AG10803 (cell line): ENCODE measurements at regions not wholly inside any gene's neighbourhood (a gene's known extent, or its start where the extent isn't known, plus 50 kb on each side); places are given as distances from the start of the nearest gene placed in this dataset.

Source experiments
- DNase-seq: peaks from one replicate; pipeline ENCODE4 v3.0.0; 2010; ENCODE audit warnings: low read depth
- H3K4me3 ChIP-seq: 2 replicates; pipeline ENCODE4 v1.5.1; 2011; ENCODE audit warnings: mild to moderate bottlenecking, low read length, control low read depth
- CTCF ChIP-seq: conservative IDR thresholded peaks from 2 replicates; pipeline ENCODE4 v1.5.1; 2011; ENCODE audit warnings: mild to moderate bottlenecking, low read length, control low read depth, inconsistent platforms

- no peak overlapping the region for H3K4me3 ChIP-seq
- TF ChIP-seq CTCF: no peak
- DNase-seq: peak; percentile 6
Observed at GRCh38 chr1:102588536-102588935, 519.8 kb downstream of the COL11A1 start.

- no peak for DNase-seq
Observed at GRCh38 chr1:102586022-102586421, 522.3 kb downstream of the COL11A1 start.

GRCh38 chr1:102580806-102581205 is 527.5 kb downstream of the COL11A1 start:
- DNase-seq: no peak
- no peak for TF ChIP-seq CTCF
- no peak overlapping the region for H3K4me3 ChIP-seq

More at GRCh38 chr1:102586022-102586421, 522.3 kb downstream of the COL11A1 start:
- no peak overlapping the region for H3K4me3 ChIP-seq
- no peak for TF ChIP-seq CTCF

GRCh38 chr1:102578804-102579203 is 529.5 kb downstream of the COL11A1 start:
- no peak for TF ChIP-seq CTCF
- no peak overlapping the region for H3K4me3 ChIP-seq
- no peak for DNase-seq

- no peak overlapping the region for H3K4me3 ChIP-seq
- DNase-seq: no peak
- TF ChIP-seq CTCF: no peak
Observed at GRCh38 chr1:102572637-102573036, 535.7 kb downstream of the COL11A1 start.

GRCh38 chr1:102566182-102566581 is 542.1 kb downstream of the COL11A1 start:
- H3K4me3 ChIP-seq: no peak overlapping the region
- no peak for DNase-seq
- no peak for TF ChIP-seq CTCF

- H3K4me3 ChIP-seq: no peak overlapping the region
- no peak for DNase-seq
- TF ChIP-seq CTCF: no peak
Observed at GRCh38 chr1:102562380-102562779, 545.9 kb downstream of the COL11A1 start.
